Osteocyte (in vitro differentiated cells): ENCODE measurements at regions not wholly inside any gene's neighbourhood (a gene's known extent, or its start where the extent isn't known, plus 50 kb on each side); places are given as distances from the start of the nearest gene placed in this dataset.

ENCODE experiments used
- DNase-seq: peaks from one replicate; pipeline ENCODE4 v3.0.0; 2021; ENCODE audit warnings: mixed read lengths; ENCODE audit not compliant: unreplicated experiment; ENCODE audit errors: extremely low spot score
- H3K27ac Mint-ChIP-seq: one replicate; pipeline ENCODE4 v1.8.0; 2021; ENCODE audit warnings: mild to moderate bottlenecking, mixed read lengths; ENCODE audit not compliant: unreplicated experiment
- H3K27me3 Mint-ChIP-seq: one replicate; pipeline ENCODE4 v1.8.0; 2021; ENCODE audit warnings: mixed read lengths; ENCODE audit not compliant: unreplicated experiment
- H3K36me3 Mint-ChIP-seq: one replicate; pipeline ENCODE4 v1.8.0; 2021; ENCODE audit warnings: mixed read lengths; ENCODE audit not compliant: unreplicated experiment
- H3K4me1 Mint-ChIP-seq: one replicate; pipeline ENCODE4 v1.8.0; 2021; ENCODE audit warnings: mixed read lengths; ENCODE audit not compliant: unreplicated experiment
- H3K4me3 Mint-ChIP-seq: one replicate; pipeline ENCODE4 v1.8.0; 2021; ENCODE audit warnings: mild to moderate bottlenecking, moderate library complexity, mixed read lengths; ENCODE audit not compliant: unreplicated experiment
- H3K9me3 Mint-ChIP-seq: one replicate; pipeline ENCODE4 v1.8.0; 2021; ENCODE audit warnings: mixed read lengths; ENCODE audit not compliant: unreplicated experiment
- CTCF ChIP-seq: fragments of 200-600 bp; sonication (generic); IDR thresholded peaks from 2 replicates; pipeline ENCODE4 v1.5.0; 2021; ENCODE audit warnings: antibody characterized with exemption, mild to moderate bottlenecking, moderate library complexity

GRCh38 chr2:118730405-118730804 lies 117.0 kb downstream of the EN1 start:
- no peaks in the 10 kb centered on the region for H3K4me1 Mint-ChIP-seq
- no peaks in the 10 kb centered on the region for H3K36me3 Mint-ChIP-seq
- TF ChIP-seq CTCF: no peak

GRCh38 chr2:118729760-118730159 lies 117.7 kb downstream of the EN1 start:
- H3K4me3 Mint-ChIP-seq: no peak overlapping the region
- H3K4me1 Mint-ChIP-seq: no peaks in the 10 kb centered on the region
- H3K27me3 Mint-ChIP-seq: peaks cover 6% of the 10 kb centered on the region
- no peak for TF ChIP-seq CTCF
- no peak for DNase-seq
- no peaks in the 10 kb centered on the region for H3K36me3 Mint-ChIP-seq
- peaks cover 10% of the 10 kb centered on the region for H3K9me3 Mint-ChIP-seq
- H3K27ac Mint-ChIP-seq: no peak overlapping the region

More at GRCh38 chr2:118730405-118730804, 117.0 kb downstream of the EN1 start:
- peaks cover 6% of the 10 kb centered on the region for H3K27me3 Mint-ChIP-seq
- H3K9me3 Mint-ChIP-seq: peaks cover 10% of the 10 kb centered on the region
- no peak overlapping the region for H3K4me3 Mint-ChIP-seq
- no peak overlapping the region for H3K27ac Mint-ChIP-seq
- DNase-seq: no peak

DNA sequence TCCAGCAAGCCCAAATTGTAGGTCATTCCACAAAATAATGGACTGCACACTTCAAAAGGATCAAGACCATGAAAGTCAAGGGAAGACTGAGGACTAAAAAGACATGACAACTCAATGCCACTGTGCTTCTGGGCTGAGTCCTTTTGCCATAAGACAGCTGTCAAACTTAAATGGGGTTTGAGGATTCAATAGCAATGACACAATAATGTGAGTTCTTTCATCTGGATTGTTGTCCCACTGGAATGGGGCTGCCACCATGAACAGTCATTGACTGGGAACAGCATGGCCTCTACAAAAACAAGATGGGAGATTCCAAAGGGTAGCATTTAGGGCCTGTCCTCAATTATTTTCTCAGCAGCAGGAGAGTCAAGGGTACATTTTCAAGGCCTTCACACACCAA lies 118.5 kb downstream of the EN1 start:
- TF ChIP-seq CTCF: no peak
- H3K4me1 Mint-ChIP-seq: no peaks in the 10 kb centered on the region
- H3K4me3 Mint-ChIP-seq: no peak overlapping the region
- peaks cover 8% of the 10 kb centered on the region for H3K9me3 Mint-ChIP-seq
- no peak for DNase-seq
- no peaks in the 10 kb centered on the region for H3K36me3 Mint-ChIP-seq
- H3K27me3 Mint-ChIP-seq: peaks cover 6% of the 10 kb centered on the region
- no peak overlapping the region for H3K27ac Mint-ChIP-seq

GRCh38 chr2:118726821-118727220 lies 120.6 kb downstream of the EN1 start:
- H3K4me3 Mint-ChIP-seq: no peak overlapping the region
- H3K27me3 Mint-ChIP-seq: peaks cover under 1% of the 10 kb centered on the region
- DNase-seq: no peak
- no peaks in the 10 kb centered on the region for H3K36me3 Mint-ChIP-seq
- H3K9me3 Mint-ChIP-seq: peaks cover 5% of the 10 kb centered on the region
- H3K27ac Mint-ChIP-seq: no peak overlapping the region
- no peak for TF ChIP-seq CTCF
- H3K4me1 Mint-ChIP-seq: no peaks in the 10 kb centered on the region

GRCh38 chr2:118723394-118723793 lies 124.1 kb downstream of the EN1 start:
- H3K4me1 Mint-ChIP-seq: no peaks in the 10 kb centered on the region
- DNase-seq: no peak
- no peak for TF ChIP-seq CTCF
- H3K9me3 Mint-ChIP-seq: peaks cover 5% of the 10 kb centered on the region
- no peak overlapping the region for H3K27ac Mint-ChIP-seq
- no peaks in the 10 kb centered on the region for H3K36me3 Mint-ChIP-seq
- H3K4me3 Mint-ChIP-seq: no peak overlapping the region
- H3K27me3 Mint-ChIP-seq: no peaks in the 10 kb centered on the region
